Stimulated activated CD4-positive, alpha-beta T cell treated with anti-CD3 and anti-CD28 coated beads, Interleukin-2, amount 100 ng/mL, for 48 hours (primary cell): ENCODE measurements at regions not wholly inside any gene's neighbourhood (a gene's known extent, or its start where the extent isn't known, plus 50 kb on each side); places are given as distances from the start of the nearest gene placed in this dataset.

ENCODE experiments used
- DNase-seq, 2 donors: peaks; one replicate each; pipeline ENCODE4 v3.0.0-alpha.2; 2020

GRCh38 chr15:70488941-70489848 lies 274.2 kb downstream of the UACA start:
- no peak for DNase-seq

GRCh38 chr15:70488002-70488605 lies 275.3 kb downstream of the UACA start:
- peak; percentile 72 to 73 for DNase-seq

GRCh38 chr15:70487387-70487740 lies 276.0 kb downstream of the UACA start:
- no peak for DNase-seq

- peak; percentile 60 to 69 for DNase-seq
Observed at GRCh38 chr15:70486451-70487386, 276.6 kb downstream of the UACA start.

GRCh38 chr15:70486012-70486411 lies 277.3 kb downstream of the UACA start:
- DNase-seq = no peak

GRCh38 chr15:70484993-70485392 lies 278.4 kb downstream of the UACA start:
- DNase-seq = no peak

GRCh38 chr15:70483513-70483912 lies 279.8 kb downstream of the UACA start:
- no peak for DNase-seq

GRCh38 chr15:70480196-70480856 lies 283.0 kb downstream of the UACA start:
- DNase-seq = peak; percentile 53 to 56

GRCh38 chr15:70479785-70480184 lies 283.6 kb downstream of the UACA start:
- DNase-seq = no peak

- no peak for DNase-seq
Observed at GRCh38 chr15:70479056-70479455, 284.3 kb downstream of the UACA start.

GRCh38 chr15:70478251-70478990 lies 284.9 kb downstream of the UACA start:
- no peak for DNase-seq

GRCh38 chr15:70477750-70478250 lies 285.6 kb downstream of the UACA start:
- DNase-seq = no peak

GRCh38 chr15:70476441-70476840 lies 286.9 kb downstream of the UACA start:
- no peak for DNase-seq

GRCh38 chr15:70475921-70476320 lies 287.4 kb downstream of the UACA start:
- DNase-seq = no peak

- DNase-seq = no peak
Observed at GRCh38 chr15:70475407-70475781, 288.0 kb downstream of the UACA start.

- DNase-seq = no peak
Observed at GRCh38 chr15:70474471-70475406, 288.6 kb downstream of the UACA start.

- DNase-seq = no peak
Observed at GRCh38 chr15:70473581-70474370, 289.6 kb downstream of the UACA start.

GRCh38 chr15:70471517-70471916 lies 291.8 kb downstream of the UACA start:
- no peak for DNase-seq

- no peak for DNase-seq
Observed at GRCh38 chr15:70470556-70471191, 292.7 kb downstream of the UACA start.
